OCI-LY3 (cell line): ENCODE measurements at regions not wholly inside any gene's neighbourhood (a gene's known extent, or its start where the extent isn't known, plus 50 kb on each side); places are given as distances from the start of the nearest gene placed in this dataset.
"Not testable (repeated sequence)": the region's sequence is repeated elsewhere in the genome, so short reads cannot be mapped to it uniquely, and the experiment has no call there.

Source experiments
- H2AFZ ChIP-seq: fragments of 200-600, 300-600 bp; shearing (Covaris generic); 2 replicates; pipeline ENCODE4 v1.6.0; 2014; ENCODE audit warnings: antibody characterized with exemption, low read depth, low read length
- H3K27ac ChIP-seq: fragments of 200-600, 300-600 bp; sonication (generic); 2 replicates; pipeline ENCODE4 v1.5.1; 2014; ENCODE audit warnings: mild to moderate bottlenecking, low read length, moderate library complexity, mixed read lengths
- H3K27me3 ChIP-seq: fragments of 200-600, 300-600 bp; sonication (generic); 2 replicates; pipeline ENCODE4 v1.6.1; 2014; ENCODE audit warnings: low read depth, low read length, mixed read lengths
- H3K36me3 ChIP-seq: fragments of 200-600, 300-600 bp; sonication (generic); replicated peaks from 2 replicates; pipeline ENCODE3; 2014; ENCODE audit warnings: low read depth, low read length, mixed read lengths
- H3K4me1 ChIP-seq: fragments of 300-600, 200-600 bp; sonication (generic); 2 replicates; pipeline ENCODE4 v1.6.1; 2014; ENCODE audit warnings: low read length, mixed read lengths
- H3K4me2 ChIP-seq: fragments of 200-600, 300-600 bp; sonication (generic); 2 replicates; pipeline ENCODE4 v1.6.1; 2014; ENCODE audit warnings: low read length, mixed read lengths
- H3K4me3 ChIP-seq: fragments of 300-600, 200-600 bp; sonication (generic); 2 replicates; pipeline ENCODE4 v1.5.1; 2014; ENCODE audit warnings: antibody characterized with exemption, mild to moderate bottlenecking, low read length, moderate library complexity
- H3K79me2 ChIP-seq: fragments of 300-600, 200-600 bp; shearing (Covaris generic); 2 replicates; pipeline ENCODE4 v1.6.1; 2014; ENCODE audit warnings: mild to moderate bottlenecking, low read length, mixed read lengths
- H3K9ac ChIP-seq: fragments of 300-600, 200-600 bp; shearing (Covaris generic); 2 replicates; pipeline ENCODE4 v1.6.0; 2014; ENCODE audit warnings: mild to moderate bottlenecking, low read length, moderate library complexity
- H3K9me3 ChIP-seq: fragments of 200-600, 300-600 bp; shearing (Covaris generic); 2 replicates; pipeline ENCODE4 v1.6.1; 2014; ENCODE audit warnings: low read length, mixed read lengths; ENCODE audit not compliant: insufficient read depth
- H4K20me1 ChIP-seq: fragments of 200-600, 300-600 bp; sonication (generic); 2 replicates; pipeline ENCODE4 v1.6.1; 2016; ENCODE audit warnings: low read length, mixed read lengths; ENCODE audit not compliant: insufficient read depth
- EZH2phosphoT487 ChIP-seq: fragments of 200-600 bp; shearing (Covaris generic); IDR thresholded peaks from 2 replicates; pipeline ENCODE4 v1.6.1; 2018; ENCODE audit warnings: antibody characterized with exemption, mixed run types, low read depth
- TF ChIP-seq, protein P1 (sequence below): fragments of 200-600, 300-600 bp; sonication (generic); IDR thresholded peaks from 2 replicates; pipeline ENCODE4 v1.5.1; 2014; ENCODE audit warnings: antibody characterized with exemption, low read length, low read depth

- Histone ChIP-seq H3K9me3 (no peaks in the 10 kb centered on the region), H3K4me3 (no peak overlapping the region), H3K27me3 (no peaks in the 10 kb centered on the region), H3K4me1 (no peaks in the 10 kb centered on the region), H3K36me3 (no peaks in the 10 kb centered on the region), H4K20me1 (no peaks in the 10 kb centered on the region), H3K79me2 (no peaks in the 10 kb centered on the region), H3K27ac (no peak overlapping the region), H3K9ac (no peak overlapping the region), H2AFZ (no peak overlapping the region), H3K4me2 (no peak overlapping the region)
- TF ChIP-seq EZH2phosphoT487: no peak
- TF ChIP-seq, protein P1, sequence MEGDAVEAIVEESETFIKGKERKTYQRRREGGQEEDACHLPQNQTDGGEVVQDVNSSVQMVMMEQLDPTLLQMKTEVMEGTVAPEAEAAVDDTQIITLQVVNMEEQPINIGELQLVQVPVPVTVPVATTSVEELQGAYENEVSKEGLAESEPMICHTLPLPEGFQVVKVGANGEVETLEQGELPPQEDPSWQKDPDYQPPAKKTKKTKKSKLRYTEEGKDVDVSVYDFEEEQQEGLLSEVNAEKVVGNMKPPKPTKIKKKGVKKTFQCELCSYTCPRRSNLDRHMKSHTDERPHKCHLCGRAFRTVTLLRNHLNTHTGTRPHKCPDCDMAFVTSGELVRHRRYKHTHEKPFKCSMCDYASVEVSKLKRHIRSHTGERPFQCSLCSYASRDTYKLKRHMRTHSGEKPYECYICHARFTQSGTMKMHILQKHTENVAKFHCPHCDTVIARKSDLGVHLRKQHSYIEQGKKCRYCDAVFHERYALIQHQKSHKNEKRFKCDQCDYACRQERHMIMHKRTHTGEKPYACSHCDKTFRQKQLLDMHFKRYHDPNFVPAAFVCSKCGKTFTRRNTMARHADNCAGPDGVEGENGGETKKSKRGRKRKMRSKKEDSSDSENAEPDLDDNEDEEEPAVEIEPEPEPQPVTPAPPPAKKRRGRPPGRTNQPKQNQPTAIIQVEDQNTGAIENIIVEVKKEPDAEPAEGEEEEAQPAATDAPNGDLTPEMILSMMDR: no peak
These were observed 153.9 kb downstream of the UTRN start for GRCh38 chr6:144439016-144439415.

- H3K4me2 ChIP-seq, H3K27ac ChIP-seq, H3K4me3 ChIP-seq, H4K20me1 ChIP-seq, H3K27me3 ChIP-seq, H3K4me1 ChIP-seq, H3K9ac ChIP-seq, H3K79me2 ChIP-seq, H3K9me3 ChIP-seq, H3K36me3 ChIP-seq, H2AFZ ChIP-seq: not testable (repeated sequence)
These were observed 156.7 kb downstream of the UTRN start for GRCh38 chr6:144441801-144442200.

DNA sequence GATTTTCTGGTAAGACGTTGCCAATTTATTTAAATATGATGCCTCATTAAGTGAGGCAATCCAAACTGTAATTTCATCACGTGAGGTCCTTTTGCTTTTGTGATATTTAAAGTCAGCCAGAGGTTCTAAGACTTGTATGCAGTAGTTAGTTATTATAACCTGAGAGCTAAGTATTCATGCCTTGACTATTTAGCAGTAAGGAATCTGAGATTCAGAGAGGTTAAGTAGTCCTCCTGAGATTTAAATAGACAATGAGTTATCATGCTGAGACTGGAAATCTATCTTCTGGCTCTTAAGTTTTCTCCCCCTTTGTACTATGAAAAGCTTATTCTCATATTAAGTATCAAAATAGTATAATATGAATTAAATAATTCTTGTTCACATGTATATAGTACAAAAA is 158.0 kb downstream of the UTRN start:
- Histone ChIP-seq H2AFZ (no peak overlapping the region), H3K27me3 (no peaks in the 10 kb centered on the region), H3K9ac (no peak overlapping the region), H3K36me3 (no peaks in the 10 kb centered on the region), H3K9me3 (no peaks in the 10 kb centered on the region), H3K4me3 (no peak overlapping the region), H3K4me1 (no peaks in the 10 kb centered on the region), H3K79me2 (no peaks in the 10 kb centered on the region), H3K4me2 (no peak overlapping the region), H4K20me1 (no peaks in the 10 kb centered on the region), H3K27ac (no peak overlapping the region)
- TF ChIP-seq EZH2phosphoT487: no peak
- TF ChIP-seq, protein P1: no peak

GRCh38 chr6:144447472-144447871 is 162.3 kb downstream of the UTRN start:
- Histone ChIP-seq H3K79me2 (no peaks in the 10 kb centered on the region), H3K36me3 (no peaks in the 10 kb centered on the region), H3K4me2 (no peak overlapping the region), H3K9me3 (no peaks in the 10 kb centered on the region), H3K27ac (no peak overlapping the region), H4K20me1 (no peaks in the 10 kb centered on the region), H3K4me1 (no peaks in the 10 kb centered on the region), H2AFZ (no peak overlapping the region), H3K4me3 (no peak overlapping the region), H3K9ac (no peak overlapping the region), H3K27me3 (no peaks in the 10 kb centered on the region)
- no peak for TF ChIP-seq EZH2phosphoT487
- TF ChIP-seq, protein P1: no peak

DNA sequence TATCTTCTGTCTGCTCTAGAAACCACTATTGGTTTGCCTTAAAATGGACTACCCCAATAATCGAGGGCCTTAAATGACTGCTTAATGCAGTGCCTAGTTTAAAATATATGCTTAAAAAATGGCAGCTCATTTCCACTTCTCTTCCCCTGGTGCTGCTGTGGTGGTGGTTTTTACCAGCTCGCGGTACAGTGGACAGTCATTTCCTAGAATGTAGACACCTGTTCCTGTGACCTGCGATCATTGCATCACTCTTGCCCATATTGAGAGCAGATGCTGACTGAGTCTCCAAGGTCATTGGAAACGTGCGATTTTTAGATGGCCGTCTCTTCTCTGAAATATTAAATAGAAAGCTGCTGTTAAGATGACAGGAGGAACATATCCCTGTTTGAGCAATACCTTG is 164.1 kb downstream of the UTRN start:
- TF ChIP-seq, protein P1: no peak
- TF ChIP-seq EZH2phosphoT487: no peak
- Histone ChIP-seq H3K9ac (no peak overlapping the region), H3K79me2 (no peaks in the 10 kb centered on the region), H3K4me3 (no peak overlapping the region), H4K20me1 (no peaks in the 10 kb centered on the region), H3K36me3 (no peaks in the 10 kb centered on the region), H3K9me3 (no peaks in the 10 kb centered on the region), H2AFZ (no peak overlapping the region), H3K4me1 (no peaks in the 10 kb centered on the region), H3K27ac (no peak overlapping the region), H3K4me2 (no peak overlapping the region), H3K27me3 (no peaks in the 10 kb centered on the region)
